ENCODE measurements at regions not wholly inside any gene's neighbourhood (a gene's known extent, or its start where the extent isn't known, plus 50 kb on each side); places are given as distances from the start of the nearest gene placed in this dataset.

GRCh38 chr7:67882843-67883242 lies 886.2 kb downstream of the TYW1 start:
- DNase-seq = no peak
- Mint-ChIP-seq H3K4me1 (no peaks in the 10 kb centered on the region), H3K4me3 (no peak overlapping the region), H3K27me3 (no peaks in the 10 kb centered on the region), H3K36me3 (no peaks in the 10 kb centered on the region), H3K27ac (no peak overlapping the region), H3K9me3 (peaks cover 9 to 42% (median 15%) of the 10 kb centered on the region in 8 donors)
- Histone ChIP-seq H3K27me3 (ENCODE audit: insufficient read depth, low read length) (no peaks in the 10 kb centered on the region), H3K9me3 (ENCODE audit: control insufficient read depth in 1 of 2, low read length in 2 of 2) (no peaks in the 10 kb centered on the region), H3K4me3 (ENCODE audit: low read length in 2 of 2) (no peak overlapping the region), H3K36me3 (ENCODE audit: insufficient read depth, low read length) (no peaks in the 10 kb centered on the region), H3K27ac (ENCODE audit: low read depth, low read length) (no peak overlapping the region), H3K4me1 (ENCODE audit: insufficient read depth, low read length) (no peaks in the 10 kb centered on the region)
- intact Hi-C loops (cut with micrococcal nuclease) = no loop called here
- ChIA-PET CTCF (ENCODE audit: partially characterized antibody) (no interaction called here), POLR2A (ENCODE audit: partially characterized antibody) (no interaction called here)

- ChIA-PET POLR2A (ENCODE audit: partially characterized antibody) (no interaction called here), CTCF (ENCODE audit: partially characterized antibody) (no interaction called here)
- Mint-ChIP-seq H3K36me3 (no peaks in the 10 kb centered on the region), H3K27ac (no peak overlapping the region), H3K27me3 (no peaks in the 10 kb centered on the region), H3K4me1 (no peaks in the 10 kb centered on the region), H3K4me3 (no peak overlapping the region), H3K9me3 (peaks cover 3 to 57% (median 31%) of the 10 kb centered on the region in 8 donors)
- no peaks in the 10 kb centered on the region for H3K4me1 ChIP-seq (ENCODE audit: insufficient read depth, low read length)
- H3K36me3 ChIP-seq (ENCODE audit: insufficient read depth, low read length) = no peaks in the 10 kb centered on the region
- no peaks in the 10 kb centered on the region for H3K9me3 ChIP-seq (ENCODE audit: control insufficient read depth in 1 of 2, low read length in 2 of 2)
- no peak for DNase-seq
- H3K4me3 ChIP-seq (ENCODE audit: low read length in 2 of 2) = no peak overlapping the region
- no peak overlapping the region for H3K27ac ChIP-seq (ENCODE audit: low read depth, low read length)
- H3K27me3 ChIP-seq (ENCODE audit: insufficient read depth, low read length) = no peaks in the 10 kb centered on the region
- intact Hi-C loops (cut with micrococcal nuclease) = no loop called here
These were observed 893.7 kb downstream of the TYW1 start for GRCh38 chr7:67890316-67890715.

GRCh38 chr7:67894746-67895145 lies 898.1 kb downstream of the TYW1 start:
- H3K9me3 ChIP-seq (ENCODE audit: control insufficient read depth in 1 of 2, low read length in 2 of 2) = no peaks in the 10 kb centered on the region
- intact Hi-C loops (cut with micrococcal nuclease) = no loop called here
- H3K27me3 Mint-ChIP-seq = no peaks in the 10 kb centered on the region
- H3K4me1 Mint-ChIP-seq = no peaks in the 10 kb centered on the region
- no peaks in the 10 kb centered on the region for H3K36me3 Mint-ChIP-seq
- no peaks in the 10 kb centered on the region for H3K27me3 ChIP-seq (ENCODE audit: insufficient read depth, low read length)
- H3K27ac ChIP-seq (ENCODE audit: low read depth, low read length) = no peak overlapping the region
- no peak overlapping the region for H3K4me3 ChIP-seq (ENCODE audit: low read length in 2 of 2)
- no peak for DNase-seq
- POLR2A ChIA-PET (ENCODE audit: partially characterized antibody) = no interaction called here
- H3K9me3 Mint-ChIP-seq = peaks cover 7 to 45% (median 29%) of the 10 kb centered on the region in 8 donors
- CTCF ChIA-PET (ENCODE audit: partially characterized antibody) = no interaction called here
- H3K4me3 Mint-ChIP-seq = no peak overlapping the region
- no peak overlapping the region for H3K27ac Mint-ChIP-seq
- no peaks in the 10 kb centered on the region for H3K4me1 ChIP-seq (ENCODE audit: insufficient read depth, low read length)
- no peaks in the 10 kb centered on the region for H3K36me3 ChIP-seq (ENCODE audit: insufficient read depth, low read length)

GRCh38 chr7:67896721-67897120 lies 900.1 kb downstream of the TYW1 start:
- Histone ChIP-seq H3K27ac (ENCODE audit: low read depth, low read length) (no peak overlapping the region), H3K36me3 (ENCODE audit: insufficient read depth, low read length) (no peaks in the 10 kb centered on the region), H3K27me3 (ENCODE audit: insufficient read depth, low read length) (no peaks in the 10 kb centered on the region), H3K9me3 (ENCODE audit: control insufficient read depth in 1 of 2, low read length in 2 of 2) (no peaks in the 10 kb centered on the region), H3K4me1 (ENCODE audit: insufficient read depth, low read length) (no peaks in the 10 kb centered on the region), H3K4me3 (ENCODE audit: low read length in 2 of 2) (no peak overlapping the region)
- Mint-ChIP-seq H3K9me3 (peaks cover 7 to 41% (median 21%) of the 10 kb centered on the region in 8 donors), H3K27me3 (no peaks in the 10 kb centered on the region), H3K36me3 (peaks cover 0 to 1% of the 10 kb centered on the region in 2 donors), H3K27ac (no peak overlapping the region), H3K4me1 (no peaks in the 10 kb centered on the region), H3K4me3 (no peak overlapping the region)
- intact Hi-C loops (cut with micrococcal nuclease) = no loop called here
- POLR2A ChIA-PET (ENCODE audit: partially characterized antibody) = no interaction called here
- DNase-seq = no peak
- CTCF ChIA-PET (ENCODE audit: partially characterized antibody) = no interaction called here

GRCh38 chr7:67900456-67900855 lies 903.8 kb downstream of the TYW1 start:
- H3K9me3 Mint-ChIP-seq = peaks cover 9 to 40% (median 14%) of the 10 kb centered on the region in 8 donors
- H3K36me3 Mint-ChIP-seq = peaks cover 0 to 1% of the 10 kb centered on the region in 2 donors
- Histone ChIP-seq H3K27ac (ENCODE audit: low read depth, low read length) (no peak overlapping the region), H3K36me3 (ENCODE audit: insufficient read depth, low read length) (no peaks in the 10 kb centered on the region), H3K4me1 (ENCODE audit: insufficient read depth, low read length) (no peaks in the 10 kb centered on the region), H3K9me3 (ENCODE audit: control insufficient read depth in 1 of 2, low read length in 2 of 2) (no peaks in the 10 kb centered on the region), H3K27me3 (ENCODE audit: insufficient read depth, low read length) (no peaks in the 10 kb centered on the region), H3K4me3 (ENCODE audit: low read length in 2 of 2) (no peak overlapping the region)
- no peak for DNase-seq
- no peaks in the 10 kb centered on the region for H3K27me3 Mint-ChIP-seq
- H3K4me1 Mint-ChIP-seq = no peaks in the 10 kb centered on the region
- CTCF ChIA-PET (ENCODE audit: partially characterized antibody) = no interaction called here
- no peak overlapping the region for H3K4me3 Mint-ChIP-seq
- intact Hi-C loops (cut with micrococcal nuclease) = no loop called here
- H3K27ac Mint-ChIP-seq = no peak overlapping the region
- POLR2A ChIA-PET (ENCODE audit: partially characterized antibody) = no interaction called here

GRCh38 chr7:67901808-67902480 lies 905.3 kb downstream of the TYW1 start:
- DNase-seq = no peak
- CTCF ChIA-PET (ENCODE audit: partially characterized antibody) = no interaction called here
- POLR2A ChIA-PET (ENCODE audit: partially characterized antibody) = no interaction called here
- no peaks in the 10 kb centered on the region for H3K9me3 ChIP-seq (ENCODE audit: control insufficient read depth in 1 of 2, low read length in 2 of 2)
- Mint-ChIP-seq H3K9me3 (peaks cover 4 to 33% (median 14%) of the 10 kb centered on the region in 8 donors), H3K36me3 (peaks cover 0 to 1% of the 10 kb centered on the region in 2 donors), H3K4me3 (no peak overlapping the region), H3K4me1 (no peaks in the 10 kb centered on the region), H3K27me3 (no peaks in the 10 kb centered on the region), H3K27ac (no peak overlapping the region)
- no peak overlapping the region for H3K4me3 ChIP-seq (ENCODE audit: low read length in 2 of 2)
- intact Hi-C loops (cut with micrococcal nuclease) = no loop called here
- H3K27ac ChIP-seq (ENCODE audit: low read depth, low read length) = no peak overlapping the region
- no peaks in the 10 kb centered on the region for H3K36me3 ChIP-seq (ENCODE audit: insufficient read depth, low read length)
- no peaks in the 10 kb centered on the region for H3K27me3 ChIP-seq (ENCODE audit: insufficient read depth, low read length)
- no peaks in the 10 kb centered on the region for H3K4me1 ChIP-seq (ENCODE audit: insufficient read depth, low read length)

GRCh38 chr7:67907792-67908191 lies 911.2 kb downstream of the TYW1 start:
- DNase-seq = no peak
- H3K9me3 Mint-ChIP-seq = peaks cover 3 to 17% (median 9%) of the 10 kb centered on the region in 8 donors

GRCh38 chr7:67912437-67912836 lies 915.8 kb downstream of the TYW1 start:
- H3K9me3 Mint-ChIP-seq = peaks cover 0 to 32% (median 21%) of the 10 kb centered on the region in 8 donors
- no peak overlapping the region for H3K4me3 ChIP-seq (ENCODE audit: low read length in 2 of 2)
- no peak overlapping the region for H3K4me3 Mint-ChIP-seq
- no peak for DNase-seq
- CTCF ChIA-PET (ENCODE audit: partially characterized antibody) = no interaction called here
- H3K36me3 ChIP-seq (ENCODE audit: insufficient read depth, low read length) = no peaks in the 10 kb centered on the region
- no peak overlapping the region for H3K27ac ChIP-seq (ENCODE audit: low read depth, low read length)
- H3K27ac Mint-ChIP-seq = no peak overlapping the region
- H3K27me3 Mint-ChIP-seq = no peaks in the 10 kb centered on the region
- no peaks in the 10 kb centered on the region for H3K4me1 ChIP-seq (ENCODE audit: insufficient read depth, low read length)
- POLR2A ChIA-PET (ENCODE audit: partially characterized antibody) = no interaction called here
- H3K36me3 Mint-ChIP-seq = no peaks in the 10 kb centered on the region
- H3K9me3 ChIP-seq (ENCODE audit: control insufficient read depth in 1 of 2, low read length in 2 of 2) = no peaks in the 10 kb centered on the region
- no peaks in the 10 kb centered on the region for H3K4me1 Mint-ChIP-seq
- intact Hi-C loops (cut with micrococcal nuclease) = no loop called here
- H3K27me3 ChIP-seq (ENCODE audit: insufficient read depth, low read length) = no peaks in the 10 kb centered on the region

More at GRCh38 chr7:67907792-67908191, 911.2 kb downstream of the TYW1 start:
- H3K4me3 Mint-ChIP-seq = no peak overlapping the region
- H3K27ac Mint-ChIP-seq = no peak overlapping the region
- H3K36me3 ChIP-seq (ENCODE audit: insufficient read depth, low read length) = no peaks in the 10 kb centered on the region
- no peaks in the 10 kb centered on the region for H3K4me1 Mint-ChIP-seq
- H3K4me3 ChIP-seq (ENCODE audit: low read length in 2 of 2) = no peak overlapping the region
- H3K4me1 ChIP-seq (ENCODE audit: insufficient read depth, low read length) = no peaks in the 10 kb centered on the region
- CTCF ChIA-PET (ENCODE audit: partially characterized antibody) = no interaction called here
- H3K36me3 Mint-ChIP-seq = no peaks in the 10 kb centered on the region
- H3K27me3 ChIP-seq (ENCODE audit: insufficient read depth, low read length) = no peaks in the 10 kb centered on the region
- H3K27me3 Mint-ChIP-seq = no peaks in the 10 kb centered on the region
- intact Hi-C loops (cut with micrococcal nuclease) = no loop called here
- H3K9me3 ChIP-seq (ENCODE audit: control insufficient read depth in 1 of 2, low read length in 2 of 2) = no peaks in the 10 kb centered on the region
- H3K27ac ChIP-seq (ENCODE audit: low read depth, low read length) = no peak overlapping the region
- POLR2A ChIA-PET (ENCODE audit: partially characterized antibody) = no interaction called here
